Activated CD4-positive, alpha-beta T cell treated with anti-CD3 and anti-CD28 coated beads, Interleukin-10, Interleukin-2, amounts not matched to agents 100 ng/mL and 50 ng/mL, durations not matched to agents 16 hours and 8 hours (primary cell): ENCODE measurements at regions not wholly inside any gene's neighbourhood (a gene's known extent, or its start where the extent isn't known, plus 50 kb on each side); places are given as distances from the start of the nearest gene placed in this dataset.
"Not testable (repeated sequence)": the region's sequence is repeated elsewhere in the genome, so short reads cannot be mapped to it uniquely, and the experiment has no call there.

Experiments used
- DNase-seq: peaks from one replicate; pipeline ENCODE4 v3.0.0-alpha.2; 2020

DNA sequence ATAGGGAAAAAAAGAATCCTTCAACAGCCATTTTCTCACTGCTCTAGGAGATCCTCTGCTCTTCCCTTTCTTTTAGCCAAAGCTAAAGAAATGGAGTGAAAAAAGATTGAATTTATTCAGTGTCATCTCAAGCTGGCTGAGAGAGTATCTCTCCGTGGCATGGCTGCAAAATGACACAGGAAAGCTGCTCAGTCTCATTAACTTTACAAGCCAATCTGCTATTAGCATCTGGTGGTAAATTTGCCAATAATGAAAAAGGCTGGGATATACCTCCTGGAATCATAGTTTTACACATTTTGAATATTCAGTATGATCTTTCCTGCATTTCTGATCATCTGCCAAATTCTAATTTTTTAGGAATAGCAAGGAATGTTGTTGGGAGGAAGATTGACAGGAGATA is 176.8 kb upstream of the CHRM3 start:
- no peak for DNase-seq

DNA sequence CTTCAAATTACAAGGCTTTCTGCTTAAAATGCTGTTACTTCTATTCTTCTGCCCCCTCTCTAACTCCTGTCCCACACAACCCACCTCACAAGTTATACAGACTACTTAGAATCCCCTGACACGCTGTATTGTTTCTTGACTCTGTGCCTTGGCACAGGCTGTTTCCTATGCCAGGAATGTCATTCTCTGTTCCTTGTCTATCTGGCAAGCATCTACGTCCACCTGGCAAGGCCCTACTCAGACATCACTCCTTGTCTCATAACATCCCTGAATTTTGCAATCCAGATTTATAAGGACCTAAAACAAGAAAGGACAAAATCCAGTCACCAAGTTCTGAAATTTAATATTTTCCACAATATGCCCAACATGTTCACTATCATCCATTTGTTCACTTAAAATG is 182.0 kb upstream of the CHRM3 start:
- DNase-seq, result no peak

DNA sequence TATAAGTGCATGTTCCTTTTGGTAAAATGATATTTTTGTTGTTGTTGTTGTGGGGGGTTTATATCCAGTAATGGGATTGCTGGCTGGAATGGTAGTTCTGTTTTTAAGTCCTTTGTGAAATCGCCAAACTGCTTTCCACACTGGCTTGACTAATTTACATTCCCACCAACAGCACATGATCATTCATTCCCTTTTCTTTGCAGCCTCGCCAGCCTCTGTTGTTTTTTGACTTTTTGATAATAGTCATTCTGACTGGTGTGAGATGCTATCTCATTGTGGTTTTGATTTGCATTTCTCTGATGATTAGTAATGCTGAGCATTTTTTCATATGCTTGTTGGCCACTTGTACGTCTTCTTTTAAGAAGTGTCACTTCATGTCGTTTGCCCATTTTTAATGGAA is 188.5 kb upstream of the CHRM3 start:
- no peak for DNase-seq

DNA sequence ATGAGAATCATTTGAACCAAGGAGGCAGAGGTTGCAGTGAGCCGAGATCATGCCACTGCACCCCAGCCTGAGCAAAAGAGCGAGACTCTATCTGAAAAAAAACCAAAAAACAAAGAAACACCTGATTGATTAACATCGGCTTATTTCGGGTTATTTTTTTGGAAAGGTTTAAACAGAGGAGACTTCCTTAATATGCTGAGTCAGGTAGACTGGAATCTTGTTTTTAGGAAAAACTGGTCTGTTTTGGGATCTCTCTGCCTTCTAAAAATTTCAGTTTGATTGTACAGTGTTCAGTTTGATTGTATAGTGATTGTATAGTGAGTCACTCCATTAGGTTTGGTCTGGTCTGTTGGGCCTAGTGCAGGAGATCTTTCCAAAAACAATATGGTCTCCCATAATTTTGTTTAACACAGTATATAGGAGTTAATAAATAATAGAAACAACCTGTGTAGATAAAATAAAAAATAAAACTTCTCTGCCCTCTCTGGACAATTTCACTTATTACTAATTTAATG is 196.3 kb upstream of the CHRM3 start:
- DNase-seq, result no peak

DNA sequence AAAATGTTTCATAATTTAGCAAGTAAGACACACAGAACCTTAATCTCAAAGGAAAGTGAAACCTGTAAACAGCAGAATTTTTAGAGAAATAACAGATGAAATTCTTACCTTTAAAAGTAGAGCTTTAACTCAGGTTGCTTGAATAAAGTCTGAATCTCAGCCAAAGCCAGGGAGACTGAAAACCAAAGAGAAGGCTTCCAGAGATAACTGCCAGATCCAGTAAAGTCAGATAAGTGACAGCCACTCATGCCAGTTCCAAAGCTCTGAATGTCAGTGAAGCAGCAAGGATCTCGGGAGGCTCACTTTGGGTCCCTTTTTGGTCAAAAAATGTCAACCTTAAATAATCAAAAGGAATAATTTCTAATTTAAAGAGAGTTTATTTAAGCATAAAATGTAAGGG is 199.9 kb upstream of the CHRM3 start:
- no peak for DNase-seq

DNA sequence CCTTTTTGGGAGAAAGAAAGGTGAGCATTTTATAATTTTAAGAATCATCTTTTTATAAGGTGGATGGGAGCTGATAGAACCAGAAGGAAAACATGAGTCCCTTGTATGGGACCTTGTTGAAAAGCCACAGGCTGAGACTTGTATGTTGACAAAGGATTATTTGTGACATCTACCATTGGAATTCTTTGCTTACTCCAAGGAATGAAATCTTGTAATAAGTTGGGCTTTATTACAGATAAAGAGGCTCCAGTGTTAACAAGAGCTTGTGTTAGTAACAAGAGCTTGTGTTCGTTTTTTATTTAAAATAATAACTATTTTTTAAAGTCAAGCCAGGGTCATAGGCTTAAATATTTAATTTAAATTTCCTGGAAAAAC is 201.1 kb upstream of the CHRM3 start:
- no peak for DNase-seq

DNA sequence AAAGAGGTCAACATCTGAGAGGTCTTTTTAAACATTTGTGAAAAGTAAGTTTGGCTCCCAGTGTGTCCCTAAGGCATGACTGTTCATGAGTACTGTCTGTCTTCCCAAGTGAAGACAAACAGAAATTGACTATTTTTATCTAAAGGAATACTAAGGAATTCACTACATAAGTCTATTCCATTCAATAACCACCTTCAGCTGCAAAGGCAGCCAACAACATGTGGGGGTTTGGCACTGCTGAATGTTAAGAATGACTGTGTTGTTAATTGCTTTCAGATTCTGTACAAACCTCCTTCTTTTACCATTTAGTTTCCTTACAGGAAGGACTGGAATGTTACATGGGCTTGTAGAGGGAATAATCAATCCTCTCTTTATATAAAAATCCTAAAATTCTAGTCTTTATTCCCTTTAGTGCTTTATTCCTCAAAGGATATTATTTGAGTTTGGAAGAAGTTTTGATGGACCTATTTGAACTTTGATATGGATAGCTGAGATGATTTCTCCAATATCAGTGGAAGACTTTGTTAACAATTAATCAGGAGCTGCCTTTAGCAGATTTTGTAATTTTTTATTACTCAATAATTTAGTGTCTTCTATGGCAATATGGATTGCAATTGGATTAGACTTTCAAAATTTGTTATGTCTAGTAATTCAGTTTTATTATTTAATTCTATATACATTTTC is 201.7 kb upstream of the CHRM3 start:
- DNase-seq, result no peak

DNA sequence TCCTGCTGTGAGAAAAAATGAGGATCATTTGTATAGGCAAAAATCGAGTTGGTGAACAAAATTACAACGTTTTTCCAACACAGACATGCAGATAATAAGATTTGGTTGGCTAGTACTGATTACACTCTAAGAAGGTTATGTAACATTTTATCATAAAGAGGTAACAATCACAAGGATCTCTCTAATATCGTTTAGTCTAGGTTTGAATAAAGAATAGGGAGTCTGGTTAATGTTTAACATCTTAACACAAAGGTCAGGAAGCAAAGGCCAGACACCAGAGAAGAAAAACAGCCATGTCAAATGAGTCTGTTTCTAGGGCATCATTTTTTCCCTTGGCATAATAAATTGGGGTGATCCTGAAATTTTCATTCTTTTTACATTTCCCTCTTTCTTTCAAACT is 207.4 kb upstream of the CHRM3 start:
- DNase-seq, result no peak

DNA sequence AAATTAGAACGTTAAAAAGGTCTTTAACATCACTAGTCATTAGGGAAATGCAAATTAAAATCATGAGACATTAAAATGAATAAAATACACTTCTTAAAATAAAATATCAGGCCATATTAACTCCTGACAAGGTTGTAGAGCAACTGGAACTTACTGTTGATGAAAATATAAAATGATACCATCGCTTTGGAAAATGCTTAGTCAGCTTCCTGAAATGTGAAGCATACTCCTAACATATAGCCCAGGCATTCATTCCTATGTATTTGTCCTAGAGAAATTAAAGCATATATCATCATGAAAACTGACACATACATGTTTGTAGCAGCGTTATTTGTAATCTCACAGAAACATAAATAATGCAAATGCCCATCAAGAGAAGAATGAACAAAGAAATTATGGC is 211.5 kb upstream of the CHRM3 start:
- DNase-seq, result no peak

DNA sequence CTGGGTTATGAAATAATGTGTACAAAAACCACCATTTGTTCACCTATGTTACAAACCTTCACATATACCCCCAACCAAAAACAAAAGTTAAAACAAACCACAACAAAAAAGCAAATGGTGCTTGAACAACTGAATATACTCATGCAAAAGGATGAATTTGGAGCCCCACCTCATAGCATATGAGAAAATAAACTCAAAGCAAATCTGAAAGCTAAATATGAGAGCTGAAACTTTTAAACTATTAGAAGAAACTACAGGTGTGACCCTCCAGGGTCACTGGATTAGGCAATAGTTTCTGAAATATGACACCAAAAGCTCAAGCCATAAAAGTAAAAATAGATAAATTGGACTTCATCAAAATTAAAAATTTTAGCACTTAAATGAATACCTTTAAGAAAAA is 215.5 kb upstream of the CHRM3 start:
- no peak for DNase-seq

DNA sequence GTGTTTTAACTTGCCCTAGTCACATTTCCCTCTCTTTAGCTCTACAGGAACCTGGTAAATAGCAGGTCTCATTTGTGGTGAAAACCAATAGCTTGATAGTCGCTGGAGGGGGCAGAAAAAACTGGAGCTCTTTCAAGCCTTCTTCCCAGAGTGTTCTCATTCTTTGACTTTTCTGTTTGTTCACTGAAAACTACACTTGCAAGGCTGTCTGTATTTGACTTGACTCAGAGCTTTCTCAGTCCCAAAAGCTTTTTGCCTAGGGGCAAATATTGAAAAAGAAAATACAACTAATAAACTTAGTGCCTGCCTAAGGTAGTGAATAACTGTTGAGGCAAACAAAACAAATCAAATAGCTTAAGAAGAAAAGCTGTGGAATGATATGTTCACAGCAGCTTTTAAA is 217.1 kb upstream of the CHRM3 start:
- no peak for DNase-seq

DNA sequence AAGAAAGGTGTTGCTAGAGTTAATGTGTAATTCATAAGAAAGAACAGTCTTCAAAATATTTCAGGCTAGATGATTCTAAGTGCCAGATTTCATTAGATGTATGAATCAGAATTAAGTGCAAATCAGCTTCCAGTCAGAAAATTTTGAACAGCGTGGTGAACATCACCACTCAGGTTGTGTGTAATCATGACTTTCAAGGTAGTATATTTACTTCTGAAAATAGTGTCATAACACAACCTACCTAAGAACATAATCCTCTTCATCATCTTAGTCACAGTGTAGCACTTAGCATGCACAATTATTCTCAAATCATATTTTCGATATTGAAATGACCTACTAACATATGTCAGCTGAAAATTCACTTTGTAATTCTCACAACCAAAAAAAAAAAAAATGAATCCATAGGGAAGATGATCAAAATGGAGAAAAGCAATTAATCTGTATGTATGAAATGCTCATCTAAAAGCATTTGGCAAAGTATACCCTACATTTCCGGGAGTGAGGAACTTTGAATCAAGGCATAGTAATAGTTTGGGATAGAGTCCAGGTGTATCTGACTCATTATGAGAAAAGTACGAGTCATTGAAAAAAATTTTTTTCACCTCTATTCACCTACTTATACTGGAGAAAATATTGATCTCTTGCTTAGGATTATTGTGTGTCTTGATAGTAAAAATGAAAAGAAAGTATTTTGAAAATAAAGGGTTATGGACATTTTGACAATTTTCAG is 221.8 kb upstream of the CHRM3 start:
- no peak for DNase-seq

DNA sequence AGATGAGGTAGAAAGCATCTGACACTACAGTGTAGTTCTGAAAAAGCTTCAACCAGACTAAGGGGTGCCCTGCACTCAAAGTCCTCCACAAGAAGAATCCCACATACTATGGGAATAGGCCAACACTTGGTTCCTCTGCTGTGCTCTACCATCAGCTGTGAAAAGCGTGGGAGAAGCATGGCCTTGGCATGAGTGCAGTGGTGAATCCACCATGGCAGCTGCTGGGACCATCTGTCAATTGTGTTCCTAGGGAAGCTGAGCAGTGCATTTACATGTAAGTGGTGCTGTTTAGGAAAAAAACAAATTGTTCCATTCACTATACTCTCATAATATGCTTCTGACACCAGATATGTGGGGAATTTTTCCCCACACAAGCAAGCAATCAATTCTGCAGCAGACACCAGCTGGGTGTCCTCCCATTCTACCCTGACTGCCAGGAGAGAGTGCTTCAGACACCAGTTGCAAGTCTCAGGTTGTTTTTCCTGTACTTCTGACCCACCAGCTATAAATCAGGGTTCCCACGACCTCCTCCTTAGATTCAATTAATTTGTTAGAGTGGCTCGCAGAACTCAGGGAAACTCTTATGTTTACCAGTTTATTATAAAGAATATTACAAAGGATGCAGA is 230.8 kb upstream of the CHRM3 start:
- DNase-seq, result no peak

DNA sequence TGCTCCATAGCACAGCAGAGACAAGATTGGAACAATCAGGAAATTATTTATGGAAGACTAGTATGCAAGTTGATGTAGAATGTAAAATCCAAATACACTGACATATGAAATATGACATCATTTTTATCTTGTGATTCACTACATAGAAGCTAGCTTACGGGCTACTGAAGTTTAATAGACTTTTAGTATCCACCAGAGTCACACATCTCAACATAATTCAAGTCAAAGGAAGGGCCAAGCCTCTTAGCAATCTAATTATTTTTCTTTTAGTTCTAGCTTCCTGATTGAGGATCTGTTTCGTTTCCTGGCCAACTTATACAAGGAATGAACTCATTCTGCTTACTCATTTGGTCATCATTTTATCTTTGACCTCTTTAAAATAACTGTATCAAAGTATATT is 234.4 kb upstream of the CHRM3 start:
- no peak for DNase-seq

DNA sequence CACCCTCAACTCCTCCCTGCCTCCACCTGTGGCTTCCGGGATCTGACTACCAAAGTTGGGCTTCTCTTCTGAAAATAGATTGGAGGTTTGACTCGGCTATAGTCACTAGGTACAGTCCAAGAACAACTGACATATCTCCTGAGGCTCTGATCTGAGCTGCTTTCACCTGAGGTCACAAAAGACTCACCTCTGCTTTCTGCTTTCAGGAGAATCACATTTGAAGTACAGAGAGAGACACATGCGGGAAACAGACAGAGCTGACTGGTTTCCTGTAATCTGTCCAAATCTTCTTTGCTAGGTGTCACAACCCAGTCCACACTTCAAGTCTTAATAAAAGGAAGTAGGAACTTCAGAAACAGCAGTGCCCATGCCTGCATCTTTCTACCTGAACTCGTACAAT is 245.4 kb upstream of the CHRM3 start:
- no peak for DNase-seq

DNA sequence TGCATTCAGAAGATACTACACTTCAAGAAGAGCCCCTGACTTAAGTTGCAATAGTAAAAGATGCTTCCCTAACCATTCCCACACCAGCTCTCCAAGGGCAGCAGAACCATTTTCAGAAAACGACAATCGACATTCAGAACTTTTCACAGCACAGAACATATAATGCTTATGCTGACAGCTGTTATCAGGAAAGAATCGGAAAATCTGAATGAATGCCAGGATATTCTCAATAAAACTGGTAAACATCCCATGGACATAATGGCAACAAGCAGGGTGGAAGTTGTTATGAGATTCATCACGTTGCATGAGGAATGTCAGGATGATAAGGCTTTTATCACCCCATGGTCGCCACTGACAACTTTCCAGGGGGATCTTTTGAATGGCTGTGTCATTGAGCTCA is 246.6 kb upstream of the CHRM3 start:
- no peak for DNase-seq

DNA sequence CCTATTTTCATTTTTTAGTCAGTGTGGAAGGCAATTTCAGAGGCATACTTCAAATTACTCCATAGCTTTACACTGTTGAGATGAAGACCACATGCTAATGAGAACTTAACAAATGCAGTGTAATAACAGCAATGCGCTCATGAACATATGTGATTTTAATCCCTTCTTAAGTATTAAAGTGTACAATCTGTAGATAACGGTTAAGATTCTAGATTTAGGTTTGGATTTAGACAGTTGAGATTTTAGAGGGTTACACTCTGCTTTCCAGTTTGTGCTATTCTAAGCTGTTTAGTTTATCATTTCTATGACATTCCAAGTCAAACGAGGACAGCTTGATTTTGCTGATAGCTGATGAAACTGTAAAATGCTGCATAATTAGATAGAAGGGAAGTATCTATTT is 257.8 kb upstream of the CHRM3 start:
- no peak for DNase-seq

DNA sequence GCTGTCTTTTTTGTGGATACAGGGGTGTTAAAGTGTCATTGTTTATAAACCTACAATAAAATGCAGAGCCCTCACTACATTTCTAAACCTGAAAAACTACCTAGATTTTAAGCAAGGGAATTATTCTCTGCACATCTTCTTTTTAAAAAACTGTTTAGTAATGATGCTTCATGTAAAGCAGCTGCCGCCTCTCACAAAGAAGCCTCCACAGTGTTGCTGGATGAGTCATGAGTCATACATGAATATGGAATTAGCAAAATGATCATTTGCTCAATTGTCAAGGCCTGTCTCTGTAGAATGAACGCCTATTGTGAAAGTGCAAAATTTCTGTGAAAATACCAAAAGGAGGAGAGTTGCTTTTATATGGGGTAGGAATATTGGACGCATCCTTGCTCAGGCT is 259.5 kb upstream of the CHRM3 start:
- no peak for DNase-seq

DNA sequence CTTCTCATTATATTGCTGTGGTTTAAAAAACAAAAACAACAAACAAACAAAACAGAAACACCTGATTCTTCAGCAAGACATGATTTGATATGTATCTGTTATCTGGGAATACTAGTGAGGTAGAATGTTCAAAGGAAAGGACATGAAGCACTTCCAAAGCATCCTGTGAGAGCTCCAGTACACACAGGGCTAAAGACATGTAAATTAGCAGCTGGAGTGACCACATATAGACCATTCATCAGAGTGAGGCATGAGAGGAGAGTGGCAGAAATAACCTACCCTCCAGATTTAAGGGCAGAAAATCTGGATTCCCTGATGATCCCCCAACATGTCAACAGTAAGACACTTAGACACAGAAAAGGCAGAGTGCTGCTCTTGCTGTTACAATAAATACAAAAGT is 260.5 kb upstream of the CHRM3 start:
- DNase-seq, result no peak

DNA sequence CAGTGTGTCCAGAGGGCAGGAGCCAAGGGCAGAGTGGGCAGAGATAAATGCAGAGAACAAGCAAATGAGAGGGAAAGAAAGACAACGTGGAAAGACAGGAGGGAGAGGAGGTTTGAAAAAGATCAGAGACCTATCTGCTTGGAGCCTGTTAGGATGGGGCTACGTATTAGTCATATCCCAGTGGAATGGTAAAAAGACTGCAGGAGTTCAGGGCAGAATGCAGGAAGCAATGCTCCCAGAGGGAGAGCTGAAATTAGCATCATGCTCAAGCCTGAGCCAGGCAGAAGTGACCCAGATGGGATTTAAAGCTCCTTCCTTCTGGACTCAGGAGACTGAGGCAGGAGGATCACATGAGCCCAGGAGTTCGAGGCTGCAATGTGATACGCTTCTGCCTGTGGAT is 261.3 kb upstream of the CHRM3 start:
- DNase-seq, result no peak

DNA sequence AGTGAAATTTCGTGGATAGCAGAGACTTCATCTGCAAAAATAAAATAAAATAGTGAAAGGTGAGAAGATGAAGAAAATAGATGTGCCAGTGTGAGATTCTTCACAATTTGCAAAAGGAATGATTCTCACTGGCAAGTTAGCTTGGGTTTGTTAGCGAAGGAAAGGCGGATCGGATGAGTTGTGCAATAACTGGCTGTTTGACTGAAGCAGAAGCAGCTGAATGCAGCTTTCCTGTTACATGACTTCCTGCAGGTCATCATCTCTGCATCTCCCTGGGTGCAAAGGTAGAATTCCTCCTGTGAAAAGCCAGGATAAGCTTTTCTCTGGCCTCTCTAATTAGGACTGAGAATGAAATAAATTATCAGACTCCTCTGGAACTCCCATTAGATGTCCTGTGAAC is 263.1 kb upstream of the CHRM3 start:
- no peak for DNase-seq

DNA sequence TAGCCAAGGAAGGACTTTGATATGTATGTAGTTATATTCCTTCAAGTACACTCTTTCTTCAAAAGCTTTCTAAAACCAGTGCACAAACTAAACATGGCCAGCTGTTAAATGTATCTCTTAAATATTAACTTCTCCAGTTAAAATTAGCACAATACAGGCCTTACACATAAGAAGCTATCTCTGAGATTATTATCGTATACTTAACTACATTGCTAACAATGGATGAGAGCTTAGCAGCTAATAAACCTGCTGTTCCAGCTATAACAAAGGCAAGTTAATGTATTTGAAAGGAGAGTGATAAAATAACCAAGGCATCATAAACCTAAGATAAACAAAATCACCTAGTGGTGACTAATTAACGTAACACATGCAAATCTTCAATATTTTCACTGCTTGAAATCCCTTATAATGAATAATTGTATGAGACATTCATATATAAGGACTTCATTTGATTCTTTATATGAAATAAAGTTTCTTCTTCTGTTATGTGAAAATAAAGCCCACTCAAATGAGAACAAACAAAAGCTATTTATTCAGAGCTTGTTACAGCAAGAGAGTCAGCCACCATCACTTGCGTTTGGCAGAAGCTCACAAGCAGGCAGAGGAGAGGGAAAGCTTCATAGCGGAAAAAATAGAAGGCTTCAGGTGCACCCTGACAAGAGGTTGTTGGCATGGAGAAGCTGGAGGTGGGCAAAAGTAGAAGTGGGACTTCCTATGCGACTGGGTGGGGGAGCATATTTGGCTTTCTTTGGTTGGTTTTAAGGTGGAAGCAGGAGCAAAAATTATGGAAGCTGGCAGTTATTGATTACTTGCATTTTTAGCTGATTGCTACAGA is 274.1 kb upstream of the CHRM3 start:
- no peak for DNase-seq

DNA sequence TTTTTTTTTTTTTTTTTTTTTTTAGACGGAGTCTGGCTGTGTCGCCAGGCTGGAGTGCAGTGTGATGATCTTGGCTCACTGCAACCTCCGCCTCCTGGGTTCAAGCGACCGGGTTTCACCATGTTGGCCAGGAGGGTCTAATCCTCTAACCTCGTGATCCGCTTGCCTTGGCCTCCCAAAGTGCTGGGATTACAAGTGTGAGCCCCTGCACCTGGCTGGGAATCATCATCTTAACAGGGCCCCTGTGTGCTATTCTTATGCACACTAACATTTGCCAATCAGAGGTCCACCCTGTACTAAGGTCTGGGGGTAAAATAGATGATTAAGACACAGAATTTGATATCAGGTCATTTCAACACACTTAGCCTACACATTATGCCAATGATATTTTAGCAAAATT is 278.7 kb upstream of the CHRM3 start:
- no peak for DNase-seq

DNA sequence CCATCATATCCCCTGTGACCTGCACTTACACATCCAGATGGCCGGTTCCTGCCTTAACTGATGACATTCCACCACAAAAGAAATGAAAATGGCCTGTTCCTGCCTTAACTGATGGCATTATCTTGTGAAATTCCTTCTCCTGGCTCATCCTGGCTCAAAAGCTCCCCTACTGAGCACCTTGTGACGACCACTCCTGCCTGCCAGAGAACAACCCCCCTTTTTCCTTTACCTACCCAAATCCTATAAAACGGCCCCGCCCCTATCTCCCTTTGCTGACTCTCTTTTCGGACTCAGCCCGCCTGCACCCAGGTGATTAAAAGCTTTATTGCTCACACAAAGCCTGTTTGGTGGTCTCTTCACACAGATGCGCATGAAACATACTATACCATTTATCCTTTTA is 279.7 kb upstream of the CHRM3 start:
- DNase-seq, result not testable (repeated sequence)
